ENCODE measurements at regions not wholly inside any gene's neighbourhood (a gene's known extent, or its start where the extent isn't known, plus 50 kb on each side); places are given as distances from the start of the nearest gene placed in this dataset.

DNA sequence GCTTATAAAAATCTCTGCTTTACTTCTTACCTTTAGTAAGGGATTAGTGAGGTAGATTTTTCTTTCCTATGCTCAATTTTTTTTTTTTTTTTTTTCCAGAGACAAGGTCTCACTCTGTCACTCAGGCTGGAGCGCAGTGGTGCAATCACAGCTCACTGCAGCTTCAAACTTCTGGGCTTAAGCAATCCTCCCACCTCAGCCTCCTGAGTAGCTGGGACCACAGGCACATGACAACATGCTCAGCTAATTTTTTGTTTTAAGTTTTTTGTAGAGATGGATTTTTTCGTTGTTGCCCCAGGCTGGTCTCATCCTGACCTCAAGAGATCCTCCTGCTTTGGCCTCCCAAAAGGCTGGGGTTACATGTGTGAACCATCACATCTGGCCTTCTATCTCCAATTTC lies 58.9 kb upstream of the RREB1 start:
- DNase-seq (ENCODE audit: low read depth in 2 of 2, low spot score in 1 of 2) = no peak

GRCh38 chr6:7050004-7050403 lies 57.8 kb upstream of the RREB1 start:
- DNase-seq (ENCODE audit: low read depth in 2 of 2, low spot score in 1 of 2) = no peak

GRCh38 chr6:7050872-7051779 lies 56.6 kb upstream of the RREB1 start:
- no peak for DNase-seq (ENCODE audit: low read depth in 2 of 2, low spot score in 1 of 2)

- peak in 1 of 2 donors; percentile 22 for DNase-seq (ENCODE audit: low read depth in 2 of 2, low spot score in 1 of 2)
Observed at GRCh38 chr6:7051780-7052442, 55.9 kb upstream of the RREB1 start.

- no peak for DNase-seq (ENCODE audit: low read depth in 2 of 2, low spot score in 1 of 2)
Observed at GRCh38 chr6:7052443-7053011, 55.2 kb upstream of the RREB1 start.

GRCh38 chr6:7053125-7053774 lies 54.5 kb upstream of the RREB1 start:
- DNase-seq (ENCODE audit: low read depth in 2 of 2, low spot score in 1 of 2) = no peak

All from stimulated activated CD8-positive, alpha-beta memory T cell treated with anti-CD3 and anti-CD28 coated beads, Interleukin-4, amount 100 ng/mL, for 4 hours (primary cell).